ENCODE measurements at regions not wholly inside any gene's neighbourhood (a gene's known extent, or its start where the extent isn't known, plus 50 kb on each side); places are given as distances from the start of the nearest gene placed in this dataset.
"Not testable (repeated sequence)": the region's sequence is repeated elsewhere in the genome, so short reads cannot be mapped to it uniquely, and the experiment has no call there.

DNA sequence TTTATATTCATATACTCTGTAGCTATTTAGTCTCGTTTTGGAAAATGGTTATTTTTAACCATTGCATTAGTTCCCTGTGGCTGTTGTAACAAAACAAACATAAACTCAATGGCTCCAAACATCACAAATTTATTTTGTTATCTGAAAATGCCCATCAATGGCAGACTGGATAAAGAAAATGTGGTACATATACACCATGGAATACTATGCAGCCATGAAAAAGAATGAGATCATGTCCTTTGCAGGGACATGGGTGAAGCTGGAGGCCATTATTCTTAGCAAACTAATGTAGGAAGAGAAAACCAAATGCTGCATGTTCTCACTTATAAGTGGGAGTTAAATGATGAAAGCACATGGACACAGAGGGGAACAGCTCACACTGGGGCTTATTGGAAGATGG lies 938.7 kb downstream of the NLGN4X start:
- DNase-seq, result not testable (repeated sequence)

- DNase-seq, result no peak
Measured at GRCh38 chrX:5278908-5279307, 949.8 kb downstream of the NLGN4X start.

- DNase-seq, result no peak
Measured at GRCh38 chrX:5265324-5265850, 963.3 kb downstream of the NLGN4X start.

GRCh38 chrX:5250106-5250505 lies 978.6 kb downstream of the NLGN4X start:
- DNase-seq, result no peak

DNA sequence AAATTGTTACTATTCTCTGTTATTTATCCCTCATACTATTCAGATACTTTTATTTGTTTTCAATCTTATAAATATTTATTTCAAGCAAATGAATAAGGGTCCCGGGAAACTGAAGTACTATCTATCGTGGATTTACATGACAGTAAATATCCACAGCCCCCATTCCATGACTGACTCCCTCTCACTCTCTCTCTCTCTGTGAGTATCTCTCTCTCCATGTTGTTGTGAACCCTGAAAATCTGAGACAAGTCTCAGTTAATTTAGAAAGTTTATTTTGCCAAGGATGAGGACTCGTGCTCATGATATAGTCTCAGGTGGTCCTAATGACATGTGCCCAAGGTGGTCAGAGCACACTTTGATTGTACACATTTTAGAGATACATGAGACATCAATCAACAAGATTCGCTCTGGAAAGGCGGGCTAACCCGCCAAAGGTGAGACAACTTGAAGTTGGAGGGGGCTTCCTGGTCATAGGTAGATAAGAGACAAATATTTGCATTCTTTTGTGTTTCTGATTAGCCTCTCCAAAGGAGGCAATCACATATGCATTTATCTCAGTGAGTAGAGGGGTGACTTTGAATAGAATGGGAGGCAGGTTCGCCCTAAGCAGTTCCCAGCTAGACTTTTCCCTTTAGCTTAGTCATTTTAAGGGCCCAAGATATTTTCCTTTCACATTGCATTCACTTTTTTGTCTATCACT lies 986.4 kb downstream of the NLGN4X start:
- DNase-seq, result no peak

DNA sequence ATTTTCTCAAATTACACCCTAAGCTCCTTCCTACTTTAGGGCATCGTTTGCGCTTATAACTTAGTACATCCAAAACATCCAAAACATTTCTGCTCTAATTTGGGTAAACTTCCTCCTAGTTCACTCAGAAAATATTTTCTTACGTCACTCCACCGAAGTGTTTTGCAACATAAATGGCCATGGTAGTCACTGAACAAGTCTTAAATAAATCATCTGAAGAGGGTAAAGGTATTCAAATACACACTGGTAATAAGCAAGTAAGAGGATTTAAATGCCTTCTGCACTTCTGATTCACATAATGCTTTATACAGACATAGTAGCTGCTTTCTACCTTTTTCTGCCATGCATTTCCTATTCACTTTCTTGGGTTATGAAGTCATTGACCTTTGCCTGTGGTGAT lies 991.9 kb downstream of the NLGN4X start:
- no peak for DNase-seq

- no peak for DNase-seq
Measured at GRCh38 chrX:5236096-5236495, 992.6 kb downstream of the NLGN4X start.

DNA sequence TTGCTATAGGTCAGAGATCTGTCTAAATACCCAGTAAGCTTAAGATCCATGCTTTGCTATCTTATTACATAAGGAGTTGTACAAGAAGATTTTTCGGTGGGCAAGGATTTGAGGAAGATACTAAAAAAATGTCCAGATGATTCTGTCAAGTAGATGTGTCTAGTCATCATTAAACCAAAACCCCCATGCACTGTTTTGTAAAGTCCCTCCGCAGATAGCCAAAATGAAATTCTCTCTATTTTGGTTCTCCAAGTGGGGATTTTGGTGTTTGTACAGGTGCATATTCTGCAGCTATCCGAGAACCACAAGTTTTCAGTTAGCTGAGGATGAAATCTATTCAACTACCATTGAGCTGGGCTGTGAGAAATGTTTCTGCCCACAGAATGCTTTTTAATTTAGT lies 994.8 kb downstream of the NLGN4X start:
- DNase-seq, result no peak

DNA sequence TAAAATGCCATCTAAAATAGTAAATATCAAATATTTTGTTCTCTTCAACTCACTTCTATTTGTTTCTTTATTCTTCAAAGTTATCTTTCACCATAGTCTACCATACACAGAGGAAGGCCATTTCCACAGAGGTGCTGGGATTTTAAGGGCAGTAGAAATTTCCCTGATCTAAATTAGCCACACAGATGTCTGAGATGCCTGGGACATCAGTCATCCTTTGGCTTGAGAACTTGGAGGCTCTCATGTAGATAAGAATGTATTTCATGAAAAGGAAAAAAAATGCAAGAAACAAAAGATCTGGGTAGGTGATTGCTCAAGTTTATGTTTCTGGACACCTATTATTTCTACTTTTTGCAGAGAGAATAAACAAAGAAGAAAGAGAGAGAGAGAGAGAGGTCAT lies 1008.2 kb downstream of the NLGN4X start:
- DNase-seq, result no peak

GRCh38 chrX:5194806-5195205 lies 1033.9 kb downstream of the NLGN4X start:
- DNase-seq, result no peak

DNA sequence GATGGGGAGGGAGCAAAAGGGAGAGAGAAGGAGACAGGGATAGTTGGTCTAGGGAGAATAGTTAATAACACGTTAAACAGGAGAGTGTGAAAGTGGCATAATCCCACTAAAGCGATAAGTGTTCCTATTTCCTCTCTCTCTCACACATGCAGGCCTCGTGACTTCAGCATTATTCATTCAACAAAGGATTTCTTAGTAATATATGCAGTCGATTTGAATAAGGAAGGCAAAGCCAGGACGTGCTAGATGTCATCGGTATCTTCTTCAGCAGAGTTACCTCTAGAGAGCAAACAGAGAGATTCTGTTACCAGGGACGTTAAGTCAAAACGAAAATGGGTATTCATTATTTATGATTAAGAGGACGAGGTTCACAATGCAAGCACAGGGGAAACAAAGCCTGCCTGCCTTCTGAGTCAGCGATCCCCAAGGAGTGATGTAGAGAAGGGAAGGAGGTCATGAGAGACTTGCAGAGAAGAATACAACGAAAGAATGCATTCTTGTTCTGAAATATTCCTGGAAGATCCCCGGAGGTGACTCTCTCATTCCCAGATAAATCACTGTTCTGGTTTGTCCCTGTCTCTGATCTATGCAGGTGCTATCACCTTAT lies 1048.4 kb downstream of the NLGN4X start:
- no peak for DNase-seq

DNA sequence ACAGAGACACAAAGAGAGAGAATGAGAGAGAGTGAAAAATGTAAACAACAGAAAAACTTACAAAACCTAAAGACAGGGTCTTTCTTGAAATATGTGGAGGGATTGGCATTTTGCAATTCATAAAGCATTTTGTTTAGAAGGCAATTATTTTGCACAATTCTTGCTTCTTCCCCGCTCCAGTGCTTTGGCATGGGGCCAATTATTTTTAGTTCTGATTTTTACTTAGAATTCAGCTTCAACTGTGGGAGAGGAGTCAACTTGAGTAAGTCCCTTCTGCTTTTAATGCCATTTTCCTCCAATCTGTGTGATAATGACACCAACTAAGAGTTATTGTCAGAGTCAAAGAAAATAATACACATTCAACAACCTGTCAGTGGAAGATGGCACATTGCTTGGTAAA lies 1051.9 kb downstream of the NLGN4X start:
- DNase-seq, result no peak

GRCh38 chrX:5163663-5164062 lies 1065.0 kb downstream of the NLGN4X start:
- DNase-seq, result no peak

GRCh38 chrX:5155301-5155700 lies 1073.4 kb downstream of the NLGN4X start:
- DNase-seq, result no peak

- DNase-seq, result no peak
Measured at GRCh38 chrX:5145957-5146356, 1082.7 kb downstream of the NLGN4X start.

- DNase-seq, result no peak
Measured at GRCh38 chrX:5142644-5143043, 1086.0 kb downstream of the NLGN4X start.

DNA sequence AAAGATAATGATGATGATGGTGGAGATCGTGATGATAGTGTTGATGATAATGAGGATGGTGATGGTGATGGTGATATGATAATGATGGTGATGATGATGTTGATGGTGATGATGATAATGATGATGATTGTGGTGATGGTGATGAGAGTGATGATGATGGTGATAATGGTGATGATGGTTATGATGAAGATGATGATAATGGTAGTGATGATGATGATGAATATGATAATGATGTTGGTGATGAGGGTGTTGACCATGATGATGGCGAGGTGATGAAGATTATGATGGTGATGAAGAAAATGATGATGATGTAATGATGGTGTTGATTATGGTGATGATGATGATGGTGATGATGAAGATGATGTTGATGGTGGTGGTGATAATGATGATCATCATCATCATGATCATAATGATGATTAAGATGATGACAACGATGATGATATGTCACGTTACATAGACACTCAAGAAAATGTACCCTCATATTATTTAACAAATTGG lies 1106.4 kb downstream of the NLGN4X start:
- no peak for DNase-seq

GRCh38 chrX:5117816-5118215 lies 1110.9 kb downstream of the NLGN4X start:
- no peak for DNase-seq

GRCh38 chrX:5113128-5113527 lies 1115.5 kb downstream of the NLGN4X start:
- no peak for DNase-seq

GRCh38 chrX:5100004-5100403 lies 1128.7 kb downstream of the NLGN4X start:
- no peak for DNase-seq

- DNase-seq, result no peak
Measured at GRCh38 chrX:5086388-5086787, 1142.3 kb downstream of the NLGN4X start.

- DNase-seq, result no peak
Measured at GRCh38 chrX:5084279-5084678, 1144.4 kb downstream of the NLGN4X start.

- no peak for DNase-seq
Measured at GRCh38 chrX:5082705-5083104, 1146.0 kb downstream of the NLGN4X start.

DNA sequence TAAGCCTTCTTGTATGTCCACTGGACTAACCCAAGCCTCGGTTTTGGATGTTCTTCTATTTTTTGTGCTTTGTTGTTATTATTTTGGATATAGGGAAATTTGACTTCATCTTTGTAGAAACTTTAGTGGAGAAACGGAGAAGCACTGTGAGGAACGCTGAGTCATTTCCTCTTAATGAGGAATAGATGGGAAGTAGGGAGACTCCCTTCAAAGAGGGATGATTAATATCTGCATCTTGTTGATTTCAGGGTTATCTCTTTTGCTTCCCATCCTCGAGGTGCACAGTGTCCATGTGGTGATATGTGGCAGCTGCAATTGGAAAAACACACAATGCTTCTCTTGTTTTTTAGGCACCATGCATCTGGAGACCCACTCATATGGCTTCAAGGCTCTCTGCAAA lies 1147.9 kb downstream of the NLGN4X start:
- no peak for DNase-seq

GRCh38 chrX:5068550-5068949 lies 1160.1 kb downstream of the NLGN4X start:
- DNase-seq, result no peak
